Kidney (tissue), 13 donors: ENCODE measurements at regions not wholly inside any gene's neighbourhood (a gene's known extent, or its start where the extent isn't known, plus 50 kb on each side); places are given as distances from the start of the nearest gene placed in this dataset.

Experiments used
- DNase-seq, 5 donors: peaks; one replicate each; pipeline ENCODE4 v3.0.0-alpha.2; 2013 to 2020
- FAIRE-seq: peaks from 2 replicates; lab custom pipeline; 2012; peaks lifted over from hg19 to GRCh38; lab: Jason Lieb, UNC
- H3K27ac ChIP-seq, 2 donors: one replicate each; pipeline ENCODE4 v1.7.0; 2013; ENCODE audit warnings: low read depth in 2 of 2, low read length in 2 of 2, inconsistent platforms in 1 of 2
- H3K27me3 ChIP-seq: one replicate; pipeline ENCODE4 v1.7.1; 2013; ENCODE audit warnings: low read length, inconsistent platforms; ENCODE audit not compliant: control insufficient read depth, insufficient read depth
- H3K36me3 ChIP-seq, 3 donors: one replicate each; pipeline versions ENCODE4 v1.7.0 to v1.7.1; 2013; ENCODE audit warnings: low read length in 3 of 3, control low read depth in 1 of 3, inconsistent platforms in 1 of 3; ENCODE audit not compliant: insufficient read depth in 3 of 3, control insufficient read depth in 2 of 3
- H3K4me1 ChIP-seq, 3 donors: one replicate each; pipeline versions ENCODE4 v1.7.0 to v1.7.1; 2013; ENCODE audit warnings: low read length in 3 of 3, inconsistent platforms in 1 of 3, low read depth in 1 of 3; ENCODE audit not compliant: control insufficient read depth in 2 of 3, insufficient read depth in 2 of 3
- H3K4me3 ChIP-seq, 3 donors: one replicate each; pipeline versions ENCODE4 v1.7.0 to v1.8.1; 2013; ENCODE audit warnings: low read length in 3 of 3, control low read depth in 1 of 3, inconsistent platforms in 1 of 3
- H3K9ac ChIP-seq, 3 donors: one replicate each; pipeline versions ENCODE4 v1.7.0 to v1.7.1; 2013; ENCODE audit warnings: low read length in 3 of 3, control low read depth in 1 of 3, inconsistent platforms in 1 of 3
- H3K9me3 ChIP-seq, 3 donors: one replicate each; pipeline versions ENCODE4 v1.7.0 to v1.7.1; 2013; ENCODE audit warnings: low read length in 3 of 3, control low read depth in 1 of 3, inconsistent platforms in 1 of 3; ENCODE audit not compliant: control insufficient read depth in 2 of 3, insufficient read depth in 1 of 3
- CTCF ChIP-seq: IDR thresholded peaks from 3 replicates; pipeline ENCODE4 v1.5.1; 2012; ENCODE audit warnings: mild to moderate bottlenecking, moderate library complexity, borderline replicate concordance; ENCODE audit not compliant: insufficient read depth; ENCODE audit errors: extremely low read depth
- intact Hi-C: fragments of 100-400 bp; cut with DNase I; formaldehyde crosslinking; loops from one replicate; pipeline ENCODE4 v1.11.1; 2022
- donor health status: control.
- donor health status: control.
- donor health status: control.
- donor health status: control.
- donor health status: control.
- donor health status: DM: yes; HTN: yes; CAD: no.
- donor health status: Normal renal cell carcinoma (clear cell type).

GRCh38 chr11:92846491-92847125 is 122.8 kb upstream of the MTNR1B start:
- DNase-seq: peak in 1 of 5 donors; percentile 66
- TF ChIP-seq CTCF: no peak

GRCh38 chr11:92848578-92848977 is 120.9 kb upstream of the MTNR1B start:
- Histone ChIP-seq H3K4me1 (peaks cover 0 to 2% (median 0%) of the 10 kb centered on the region in 3 donors), H3K9me3 (no peaks in the 10 kb centered on the region), H3K9ac (no peak overlapping the region), H3K27me3 (no peaks in the 10 kb centered on the region), H3K36me3 (no peaks in the 10 kb centered on the region), H3K27ac (no peak overlapping the region), H3K4me3 (no peak overlapping the region)
- FAIRE-seq (no peak), DNase-seq (no peak)
- intact Hi-C loops: no loop called here
- no peak for TF ChIP-seq CTCF

More at GRCh38 chr11:92846491-92847125, 122.8 kb upstream of the MTNR1B start:
- intact Hi-C loops: no loop called here
- H3K4me1 ChIP-seq: peaks cover 0 to 2% (median 0%) of the 10 kb centered on the region in 3 donors
- no peak for FAIRE-seq
- no peak overlapping the region for H3K27ac ChIP-seq
- H3K27me3 ChIP-seq: no peaks in the 10 kb centered on the region
- H3K36me3 ChIP-seq: no peaks in the 10 kb centered on the region
- no peak overlapping the region for H3K4me3 ChIP-seq
- H3K9ac ChIP-seq: no peak overlapping the region
- no peaks in the 10 kb centered on the region for H3K9me3 ChIP-seq

GRCh38 chr11:92850296-92850826 is 119.1 kb upstream of the MTNR1B start:
- no peak for FAIRE-seq
- Histone ChIP-seq H3K27me3 (no peaks in the 10 kb centered on the region), H3K36me3 (no peaks in the 10 kb centered on the region), H3K4me1 (no peaks in the 10 kb centered on the region), H3K9me3 (no peaks in the 10 kb centered on the region), H3K9ac (no peak overlapping the region), H3K4me3 (no peak overlapping the region), H3K27ac (no peak overlapping the region)
- DNase-seq: no peak
- no peak for TF ChIP-seq CTCF
- intact Hi-C loops: no loop called here
